Cardiac fibroblast (primary cell): ENCODE measurements at regions not wholly inside any gene's neighbourhood (a gene's known extent, or its start where the extent isn't known, plus 50 kb on each side); places are given as distances from the start of the nearest gene placed in this dataset.

Source experiments
- DNase-seq, 2 donors: peaks; one replicate each; pipeline versions ENCODE4 v3.0.0 to v3.0.0-alpha.2; 2010; ENCODE audit warnings: low read depth in 2 of 2
- H3K4me3 ChIP-seq, 2 donors: replicated peaks in 1 of 2; 1 replicate in 1 of 2; 2 replicates in 1 of 2; pipeline ENCODE4 v1.5.1; 2011; ENCODE audit warnings: low read depth in 2 of 2, low read length in 2 of 2, mild to moderate bottlenecking in 2 of 2, moderate library complexity in 1 of 2
- TF ChIP-seq, protein P1 (sequence below): IDR thresholded peaks from one replicate; pipeline ENCODE4 v1.5.1; 2011; ENCODE audit warnings: low read depth, mild to moderate bottlenecking, low read length, inconsistent platforms

DNA sequence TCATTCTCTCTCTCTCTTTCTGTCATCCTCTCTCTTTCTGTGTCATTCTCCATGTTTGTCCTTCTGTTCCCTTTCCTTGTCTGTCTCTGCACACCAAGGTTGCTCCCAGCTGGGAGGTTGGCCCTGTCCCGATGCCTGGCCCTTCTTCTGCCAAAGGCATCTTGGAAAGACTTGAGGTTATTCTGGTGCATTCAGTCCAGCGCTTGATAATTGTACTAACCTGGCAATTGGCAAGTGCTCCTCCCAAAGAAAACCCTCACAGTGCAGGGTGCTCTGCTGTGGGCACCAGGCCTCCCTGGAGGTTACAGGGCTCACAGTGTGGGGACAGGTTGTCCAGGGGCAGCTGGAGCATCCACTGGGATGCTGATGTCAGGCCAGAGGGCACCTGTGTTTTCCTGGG lies 95.4 kb downstream of the GLI2 start:
- DNase-seq: no peak
- TF ChIP-seq, protein P1, sequence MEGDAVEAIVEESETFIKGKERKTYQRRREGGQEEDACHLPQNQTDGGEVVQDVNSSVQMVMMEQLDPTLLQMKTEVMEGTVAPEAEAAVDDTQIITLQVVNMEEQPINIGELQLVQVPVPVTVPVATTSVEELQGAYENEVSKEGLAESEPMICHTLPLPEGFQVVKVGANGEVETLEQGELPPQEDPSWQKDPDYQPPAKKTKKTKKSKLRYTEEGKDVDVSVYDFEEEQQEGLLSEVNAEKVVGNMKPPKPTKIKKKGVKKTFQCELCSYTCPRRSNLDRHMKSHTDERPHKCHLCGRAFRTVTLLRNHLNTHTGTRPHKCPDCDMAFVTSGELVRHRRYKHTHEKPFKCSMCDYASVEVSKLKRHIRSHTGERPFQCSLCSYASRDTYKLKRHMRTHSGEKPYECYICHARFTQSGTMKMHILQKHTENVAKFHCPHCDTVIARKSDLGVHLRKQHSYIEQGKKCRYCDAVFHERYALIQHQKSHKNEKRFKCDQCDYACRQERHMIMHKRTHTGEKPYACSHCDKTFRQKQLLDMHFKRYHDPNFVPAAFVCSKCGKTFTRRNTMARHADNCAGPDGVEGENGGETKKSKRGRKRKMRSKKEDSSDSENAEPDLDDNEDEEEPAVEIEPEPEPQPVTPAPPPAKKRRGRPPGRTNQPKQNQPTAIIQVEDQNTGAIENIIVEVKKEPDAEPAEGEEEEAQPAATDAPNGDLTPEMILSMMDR: no peak
- H3K4me3 ChIP-seq: no peak overlapping the region

DNA sequence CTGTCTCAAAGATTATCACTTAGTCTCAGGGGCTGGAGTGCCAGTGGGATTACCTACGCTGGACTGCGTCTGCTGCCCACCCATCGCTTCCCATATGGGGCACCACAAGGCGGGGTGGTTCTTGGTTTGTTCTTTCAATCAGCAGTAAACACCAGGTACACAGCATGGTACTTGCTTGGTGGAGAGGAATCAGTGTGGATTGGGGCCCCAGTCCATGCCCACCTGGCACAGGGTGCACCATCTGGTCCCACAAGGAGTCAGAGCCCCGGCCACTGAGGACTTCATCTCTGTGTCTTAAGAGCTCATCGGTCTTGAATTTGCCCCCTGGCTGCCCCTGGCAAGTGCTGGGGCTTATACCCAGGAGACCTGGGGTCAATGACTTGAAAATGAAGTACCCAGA lies 96.2 kb downstream of the GLI2 start:
- DNase-seq: no peak
- TF ChIP-seq, protein P1: no peak
- no peak overlapping the region for H3K4me3 ChIP-seq

DNA sequence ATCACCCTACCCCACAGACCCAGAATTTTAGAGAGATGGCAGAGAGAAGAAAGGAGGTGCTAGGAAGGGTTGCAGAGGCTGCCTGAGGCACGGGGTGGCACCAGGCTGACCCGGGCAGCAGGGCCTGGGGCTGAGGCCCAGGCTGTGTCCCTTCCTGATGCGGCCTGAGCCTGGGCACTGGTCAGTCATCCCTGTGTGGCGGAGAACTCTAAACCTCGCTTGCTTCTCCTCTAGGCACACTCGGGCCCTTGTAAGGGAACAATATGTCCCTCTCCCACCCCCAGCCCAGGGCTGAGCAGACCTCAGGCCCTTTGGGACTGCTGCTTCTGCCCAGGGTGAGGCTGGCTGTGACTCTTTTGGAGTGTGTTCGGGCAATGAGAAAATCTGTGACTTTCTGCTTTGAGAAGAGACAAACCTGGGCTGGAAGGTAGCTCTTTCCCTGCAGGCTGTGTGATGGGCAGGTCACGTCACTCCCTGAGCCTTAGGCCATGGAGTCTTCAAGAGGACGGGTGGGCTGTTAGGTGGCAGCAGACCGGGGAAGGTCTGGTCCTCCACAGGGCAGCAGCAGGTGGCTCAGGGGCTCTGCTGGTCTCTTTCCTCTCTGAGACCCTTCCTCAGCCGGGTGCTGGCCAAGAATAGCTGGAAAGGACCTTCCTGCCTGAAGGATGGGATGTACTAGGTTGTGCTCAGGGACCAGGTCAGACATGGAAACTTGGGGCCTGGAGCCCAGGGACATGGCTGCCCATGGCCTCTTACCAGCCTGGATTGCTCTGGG lies 96.8 kb downstream of the GLI2 start:
- DNase-seq: no peak
- no peak overlapping the region for H3K4me3 ChIP-seq
- TF ChIP-seq, protein P1: no peak

DNA sequence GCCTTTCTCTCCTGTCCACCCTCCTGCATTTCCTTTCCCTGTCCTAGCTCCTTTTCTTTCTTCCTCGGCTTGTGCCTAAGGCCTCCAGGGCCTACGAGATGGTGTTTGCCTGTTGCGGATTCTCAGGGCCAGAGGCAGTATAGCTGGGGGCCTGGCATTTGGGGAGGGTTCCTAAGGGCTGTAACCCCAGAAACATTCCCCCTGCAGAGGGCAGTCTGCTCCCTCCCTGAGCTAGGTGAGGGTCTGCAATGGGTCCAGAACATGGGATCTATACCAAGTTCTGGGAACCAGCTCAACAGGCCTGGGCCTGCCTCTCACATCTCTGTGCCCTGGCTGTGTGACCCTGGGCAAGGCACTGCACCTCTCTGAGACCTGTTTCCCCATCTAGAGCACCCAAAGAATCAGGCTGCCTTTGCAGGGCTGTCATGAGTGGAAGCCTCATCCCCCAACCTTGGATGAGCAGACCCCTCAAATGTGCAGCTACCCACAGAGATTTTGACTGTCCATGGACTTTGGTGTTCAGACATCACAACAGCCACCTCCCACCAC lies 97.5 kb downstream of the GLI2 start:
- TF ChIP-seq, protein P1: no peak
- no peak overlapping the region for H3K4me3 ChIP-seq
- no peak for DNase-seq

DNA sequence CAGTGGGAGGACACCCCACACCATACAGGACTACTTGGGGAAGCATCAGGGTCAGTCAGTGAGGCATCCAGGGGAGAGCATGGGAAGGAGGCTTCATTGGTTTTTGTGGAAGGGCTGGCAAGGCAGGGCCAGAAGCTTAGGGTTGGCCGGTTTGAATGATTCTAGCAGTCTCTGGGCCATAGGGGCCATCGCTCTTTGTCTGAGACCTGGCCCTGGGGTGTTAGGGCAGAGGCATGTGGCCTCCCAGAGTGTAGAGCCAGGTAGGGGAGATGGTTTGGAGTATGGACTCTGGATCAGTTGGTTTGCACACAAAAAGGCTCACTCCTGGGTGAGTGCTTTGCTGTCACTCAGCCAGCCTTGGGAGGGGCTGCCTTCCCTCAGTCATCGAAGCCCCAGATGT lies 98.5 kb downstream of the GLI2 start:
- DNase-seq: no peak
- TF ChIP-seq, protein P1: no peak
- no peak overlapping the region for H3K4me3 ChIP-seq

DNA sequence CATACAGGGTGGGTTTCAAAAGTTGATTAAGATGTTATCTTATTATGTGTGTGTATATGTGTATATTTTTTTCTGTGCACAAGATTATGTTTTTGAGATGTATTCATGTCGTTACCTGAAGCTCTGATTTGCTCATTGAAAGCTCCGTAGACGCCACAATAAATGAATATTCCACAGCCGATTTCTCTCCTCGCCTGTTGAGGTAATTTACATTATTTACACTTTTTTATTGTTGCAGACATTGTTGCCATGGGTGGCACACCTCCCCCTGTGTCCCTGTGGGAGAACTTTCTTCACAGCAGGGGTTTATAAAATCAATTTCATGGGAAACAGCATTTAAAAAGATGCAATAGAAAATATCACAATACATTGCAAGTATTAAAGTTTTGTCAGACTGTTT lies 100.6 kb downstream of the GLI2 start:
- no peak for DNase-seq
- TF ChIP-seq, protein P1: no peak
- H3K4me3 ChIP-seq: no peak overlapping the region
